HEK293 (cell line): ENCODE measurements at regions not wholly inside any gene's neighbourhood (a gene's known extent, or its start where the extent isn't known, plus 50 kb on each side); places are given as distances from the start of the nearest gene placed in this dataset.

Source experiments
- CTCF ChIA-PET: fragments of 350-600 bp; formaldehyde crosslinking; extraction: SDS; loops from one replicate; lab custom pipeline; 2021; ENCODE audit warnings: antibody characterized with exemption; lab: Yijun Ruan, JAX
- POLR2A ChIA-PET: fragments of 300-600 bp; formaldehyde crosslinking; extraction: SDS; loops from one replicate; lab custom pipeline; 2020; ENCODE audit warnings: antibody characterized with exemption, inconsistent platforms; lab: Yijun Ruan, JAX
- H3K27ac ChIP-seq: fragments of 200-500 bp; sonication (Bioruptor generic); 2 replicates; pipeline ENCODE4 v1.5.1; 2014; ENCODE audit warnings: low read depth, low read length, control low read depth, inconsistent platforms; ENCODE audit errors: extremely low read depth
- H3K36me3 ChIP-seq, 2 experiments: fragments of 200-500 bp in 1 of 2; sonication (Bioruptor generic) in 1 of 2; 1 replicate in 1 of 2; 2 replicates in 1 of 2; pipeline ENCODE4 v1.5.1; 2014 to 2017; ENCODE audit warnings: inconsistent platforms in 2 of 2, low read length in 2 of 2; ENCODE audit not compliant: control insufficient read depth in 2 of 2, insufficient read depth in 1 of 2
- H3K4me1 ChIP-seq: fragments of 200-500 bp; sonication (Bioruptor generic); 2 replicates; pipeline ENCODE4 v1.5.1; 2014; ENCODE audit warnings: mild to moderate bottlenecking, low read length, inconsistent platforms; ENCODE audit not compliant: control insufficient read depth, insufficient read depth
- H3K4me3 ChIP-seq: 2 replicates; pipeline ENCODE4 v1.5.1; 2011; ENCODE audit warnings: low read depth, mild to moderate bottlenecking, control low read depth, low read length, moderate library complexity
- H3K9me3 ChIP-seq: fragments of 200-500 bp; sonication (Bioruptor generic); 2 replicates; pipeline ENCODE4 v1.5.1; 2014; ENCODE audit warnings: low read depth, low read length, inconsistent platforms; ENCODE audit not compliant: control insufficient read depth, insufficient read depth
- AEBP2 ChIP-seq: fragments of 450-650 bp; formaldehyde crosslinking; IDR thresholded peaks from 2 replicates; pipeline ENCODE4 v1.5.1; 2016; ENCODE audit warnings: missing biosample characterization, missing genetic modification characterization, borderline replicate concordance
- HOXC10 ChIP-seq: sonication (generic); formaldehyde crosslinking; IDR thresholded peaks from 2 replicates; pipeline ENCODE4 v1.8.1; 2023; ENCODE audit warnings: mild to moderate bottlenecking, missing genetic modification reagents
- REPIN1 ChIP-seq: fragments of 450-650 bp; formaldehyde crosslinking; IDR thresholded peaks from 2 replicates; pipeline ENCODE4 v1.5.1; 2017; ENCODE audit warnings: missing biosample characterization, missing genetic modification characterization, low read depth
- ZEB2 ChIP-seq: fragments of 450-650 bp; formaldehyde crosslinking; IDR thresholded peaks from 2 replicates; pipeline ENCODE4 v1.5.1; 2016; ENCODE audit warnings: missing biosample characterization, missing genetic modification characterization
- ZNF148 ChIP-seq: fragments of 450-650 bp; formaldehyde crosslinking; IDR thresholded peaks from 2 replicates; pipeline ENCODE4 v1.5.0; 2017; ENCODE audit warnings: missing biosample characterization, missing genetic modification characterization, borderline replicate concordance
- ZNF169 ChIP-seq: fragments of 450-650 bp; formaldehyde crosslinking; IDR thresholded peaks from 2 replicates; pipeline ENCODE4 v1.5.1; 2016; ENCODE audit warnings: missing biosample characterization, missing genetic modification characterization
- ZNF174 ChIP-seq: fragments of 450-650 bp; formaldehyde crosslinking; IDR thresholded peaks from 2 replicates; pipeline ENCODE4 v1.5.0; 2017; ENCODE audit warnings: missing biosample characterization, mild to moderate bottlenecking, missing genetic modification characterization
- ZNF175 ChIP-seq: fragments of 450-650 bp; formaldehyde crosslinking; IDR thresholded peaks from 2 replicates; pipeline ENCODE4 v1.5.1; 2016; ENCODE audit warnings: missing biosample characterization, missing genetic modification characterization
- ZNF335 ChIP-seq: fragments of 450-650 bp; formaldehyde crosslinking; conservative IDR thresholded peaks from 2 replicates; pipeline ENCODE4 v1.5.1; 2016; ENCODE audit warnings: missing biosample characterization, missing genetic modification characterization
- ZNF571 ChIP-seq: fragments of 450-650 bp; formaldehyde crosslinking; IDR thresholded peaks from 2 replicates; pipeline ENCODE4 v1.5.0; 2017; ENCODE audit warnings: missing biosample characterization, missing genetic modification characterization
- ZNF785 ChIP-seq: fragments of 450-650 bp; formaldehyde crosslinking; IDR thresholded peaks from 2 replicates; pipeline ENCODE4 v1.5.1; 2016; ENCODE audit warnings: missing biosample characterization, missing genetic modification characterization
- ZNF830 ChIP-seq: fragments of 450-650 bp; IDR thresholded peaks from 2 replicates; pipeline ENCODE4 v1.5.0; 2018; ENCODE audit warnings: missing biosample characterization, missing genetic modification characterization, low read depth, mild to moderate bottlenecking, moderate library complexity
- ZSCAN16 ChIP-seq: fragments of 450-650 bp; formaldehyde crosslinking; IDR thresholded peaks from 2 replicates; pipeline ENCODE4 v1.5.1; 2016; ENCODE audit warnings: missing biosample characterization, missing genetic modification characterization
- ZSCAN5A ChIP-seq: fragments of 450-650 bp; formaldehyde crosslinking; IDR thresholded peaks from 2 replicates; pipeline ENCODE4 v1.5.1; 2016; ENCODE audit warnings: missing biosample characterization, missing genetic modification characterization
- TF ChIP-seq, protein P1 (sequence below): fragments of 450-650 bp; formaldehyde crosslinking; IDR thresholded peaks from 2 replicates; pipeline ENCODE4 v1.5.1; 2017; ENCODE audit warnings: missing biosample characterization, missing genetic modification characterization
- TF ChIP-seq, protein P2 (sequence below): fragments of 450-650 bp; formaldehyde crosslinking; IDR thresholded peaks from 2 replicates; pipeline ENCODE4; 2016; ENCODE audit warnings: missing biosample characterization, missing genetic modification characterization
- TF ChIP-seq, protein P3 (sequence below): fragments of 450-650 bp; formaldehyde crosslinking; IDR thresholded peaks from 2 replicates; pipeline ENCODE4 v1.5.1; 2017; ENCODE audit warnings: missing biosample characterization, missing genetic modification characterization
- TF ChIP-seq, protein P4 (sequence below): fragments of 450-650 bp; formaldehyde crosslinking; IDR thresholded peaks from 2 replicates; pipeline ENCODE4 v1.5.1; 2016; ENCODE audit warnings: missing biosample characterization, missing genetic modification characterization, borderline replicate concordance
- TF ChIP-seq, protein P5 (sequence below): fragments of 450-650 bp; formaldehyde crosslinking; IDR thresholded peaks from 2 replicates; pipeline ENCODE4 v1.5.1; 2016; ENCODE audit warnings: missing biosample characterization, missing genetic modification characterization

- TF ChIP-seq ZNF148 (no peak), HOXC10 (CRISPR knock-in tag) (no peak), ZNF174 (tag by site-specific recombination) (no peak)
These were observed 292.3 kb downstream of the MAN2A1 start (continued) for GRCh38 chr5:109981979-109982378.

- TF ChIP-seq ZNF175 (tag by site-specific recombination), result no peak
- TF ChIP-seq REPIN1 (tag by site-specific recombination), result no peak
- TF ChIP-seq ZNF830 (tag by site-specific recombination), result no peak
- no peak for TF ChIP-seq ZNF335 (tag by site-specific recombination)
- TF ChIP-seq, protein P1, sequence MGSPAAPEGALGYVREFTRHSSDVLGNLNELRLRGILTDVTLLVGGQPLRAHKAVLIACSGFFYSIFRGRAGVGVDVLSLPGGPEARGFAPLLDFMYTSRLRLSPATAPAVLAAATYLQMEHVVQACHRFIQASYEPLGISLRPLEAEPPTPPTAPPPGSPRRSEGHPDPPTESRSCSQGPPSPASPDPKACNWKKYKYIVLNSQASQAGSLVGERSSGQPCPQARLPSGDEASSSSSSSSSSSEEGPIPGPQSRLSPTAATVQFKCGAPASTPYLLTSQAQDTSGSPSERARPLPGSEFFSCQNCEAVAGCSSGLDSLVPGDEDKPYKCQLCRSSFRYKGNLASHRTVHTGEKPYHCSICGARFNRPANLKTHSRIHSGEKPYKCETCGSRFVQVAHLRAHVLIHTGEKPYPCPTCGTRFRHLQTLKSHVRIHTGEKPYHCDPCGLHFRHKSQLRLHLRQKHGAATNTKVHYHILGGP, result no peak
- TF ChIP-seq, protein P2, sequence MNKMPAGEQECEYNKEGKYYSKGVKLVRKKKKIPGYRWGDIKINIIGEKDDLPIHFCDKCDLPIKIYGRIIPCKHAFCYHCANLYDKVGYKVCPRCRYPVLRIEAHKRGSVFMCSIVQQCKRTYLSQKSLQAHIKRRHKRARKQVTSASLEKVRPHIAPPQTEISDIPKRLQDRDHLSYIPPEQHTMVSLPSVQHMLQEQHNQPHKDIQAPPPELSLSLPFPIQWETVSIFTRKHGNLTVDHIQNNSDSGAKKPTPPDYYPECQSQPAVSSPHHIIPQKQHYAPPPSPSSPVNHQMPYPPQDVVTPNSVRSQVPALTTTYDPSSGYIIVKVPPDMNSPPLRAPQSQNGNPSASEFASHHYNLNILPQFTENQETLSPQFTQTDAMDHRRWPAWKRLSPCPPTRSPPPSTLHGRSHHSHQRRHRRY (tag by site-specific recombination), result no peak
- TF ChIP-seq, protein P3, sequence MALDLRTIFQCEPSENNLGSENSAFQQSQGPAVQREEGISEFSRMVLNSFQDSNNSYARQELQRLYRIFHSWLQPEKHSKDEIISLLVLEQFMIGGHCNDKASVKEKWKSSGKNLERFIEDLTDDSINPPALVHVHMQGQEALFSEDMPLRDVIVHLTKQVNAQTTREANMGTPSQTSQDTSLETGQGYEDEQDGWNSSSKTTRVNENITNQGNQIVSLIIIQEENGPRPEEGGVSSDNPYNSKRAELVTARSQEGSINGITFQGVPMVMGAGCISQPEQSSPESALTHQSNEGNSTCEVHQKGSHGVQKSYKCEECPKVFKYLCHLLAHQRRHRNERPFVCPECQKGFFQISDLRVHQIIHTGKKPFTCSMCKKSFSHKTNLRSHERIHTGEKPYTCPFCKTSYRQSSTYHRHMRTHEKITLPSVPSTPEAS (tag by site-specific recombination), result no peak
- no peak for TF ChIP-seq AEBP2 (tag by site-specific recombination)
- TF ChIP-seq ZSCAN16 (tag by site-specific recombination), result no peak
- no peak for TF ChIP-seq ZEB2 (tag by site-specific recombination)
- TF ChIP-seq ZNF571, result no peak
- TF ChIP-seq, protein P4, sequence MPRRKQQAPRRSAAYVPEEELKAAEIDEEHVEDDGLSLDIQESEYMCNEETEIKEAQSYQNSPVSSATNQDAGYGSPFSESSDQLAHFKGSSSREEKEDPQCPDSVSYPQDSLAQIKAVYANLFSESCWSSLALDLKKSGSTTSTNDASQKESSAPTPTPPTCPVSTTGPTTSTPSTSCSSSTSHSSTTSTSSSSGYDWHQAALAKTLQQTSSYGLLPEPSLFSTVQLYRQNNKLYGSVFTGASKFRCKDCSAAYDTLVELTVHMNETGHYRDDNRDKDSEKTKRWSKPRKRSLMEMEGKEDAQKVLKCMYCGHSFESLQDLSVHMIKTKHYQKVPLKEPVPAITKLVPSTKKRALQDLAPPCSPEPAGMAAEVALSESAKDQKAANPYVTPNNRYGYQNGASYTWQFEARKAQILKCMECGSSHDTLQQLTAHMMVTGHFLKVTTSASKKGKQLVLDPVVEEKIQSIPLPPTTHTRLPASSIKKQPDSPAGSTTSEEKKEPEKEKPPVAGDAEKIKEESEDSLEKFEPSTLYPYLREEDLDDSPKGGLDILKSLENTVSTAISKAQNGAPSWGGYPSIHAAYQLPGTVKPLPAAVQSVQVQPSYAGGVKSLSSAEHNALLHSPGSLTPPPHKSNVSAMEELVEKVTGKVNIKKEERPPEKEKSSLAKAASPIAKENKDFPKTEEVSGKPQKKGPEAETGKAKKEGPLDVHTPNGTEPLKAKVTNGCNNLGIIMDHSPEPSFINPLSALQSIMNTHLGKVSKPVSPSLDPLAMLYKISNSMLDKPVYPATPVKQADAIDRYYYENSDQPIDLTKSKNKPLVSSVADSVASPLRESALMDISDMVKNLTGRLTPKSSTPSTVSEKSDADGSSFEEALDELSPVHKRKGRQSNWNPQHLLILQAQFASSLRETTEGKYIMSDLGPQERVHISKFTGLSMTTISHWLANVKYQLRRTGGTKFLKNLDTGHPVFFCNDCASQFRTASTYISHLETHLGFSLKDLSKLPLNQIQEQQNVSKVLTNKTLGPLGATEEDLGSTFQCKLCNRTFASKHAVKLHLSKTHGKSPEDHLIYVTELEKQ (tag by site-specific recombination), result no peak
- TF ChIP-seq, protein P5, sequence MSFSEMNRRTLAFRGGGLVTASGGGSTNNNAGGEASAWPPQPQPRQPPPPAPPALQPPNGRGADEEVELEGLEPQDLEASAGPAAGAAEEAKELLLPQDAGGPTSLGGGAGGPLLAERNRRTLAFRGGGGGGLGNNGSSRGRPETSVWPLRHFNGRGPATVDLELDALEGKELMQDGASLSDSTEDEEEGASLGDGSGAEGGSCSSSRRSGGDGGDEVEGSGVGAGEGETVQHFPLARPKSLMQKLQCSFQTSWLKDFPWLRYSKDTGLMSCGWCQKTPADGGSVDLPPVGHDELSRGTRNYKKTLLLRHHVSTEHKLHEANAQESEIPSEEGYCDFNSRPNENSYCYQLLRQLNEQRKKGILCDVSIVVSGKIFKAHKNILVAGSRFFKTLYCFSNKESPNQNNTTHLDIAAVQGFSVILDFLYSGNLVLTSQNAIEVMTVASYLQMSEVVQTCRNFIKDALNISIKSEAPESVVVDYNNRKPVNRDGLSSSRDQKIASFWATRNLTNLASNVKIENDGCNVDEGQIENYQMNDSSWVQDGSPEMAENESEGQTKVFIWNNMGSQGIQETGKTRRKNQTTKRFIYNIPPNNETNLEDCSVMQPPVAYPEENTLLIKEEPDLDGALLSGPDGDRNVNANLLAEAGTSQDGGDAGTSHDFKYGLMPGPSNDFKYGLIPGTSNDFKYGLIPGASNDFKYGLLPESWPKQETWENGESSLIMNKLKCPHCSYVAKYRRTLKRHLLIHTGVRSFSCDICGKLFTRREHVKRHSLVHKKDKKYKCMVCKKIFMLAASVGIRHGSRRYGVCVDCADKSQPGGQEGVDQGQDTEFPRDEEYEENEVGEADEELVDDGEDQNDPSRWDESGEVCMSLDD, result no peak
- TF ChIP-seq ZNF785, result no peak
- TF ChIP-seq ZSCAN5A, result no peak
- no peak for TF ChIP-seq ZNF169 (tag by site-specific recombination)
- H3K36me3 ChIP-seq, result no peaks in the 10 kb centered on the region
- no peak overlapping the region for H3K27ac ChIP-seq
- ChIA-PET POLR2A (no interaction called here), CTCF (interaction anchor here (0.6 kb wide), 1 partner anchor 268 kb away, joined by 3 read pairs; no protein-coding TSS in a partner anchor)
- no peaks in the 10 kb centered on the region for H3K9me3 ChIP-seq
- H3K4me1 ChIP-seq, result no peaks in the 10 kb centered on the region
- no peak overlapping the region for H3K4me3 ChIP-seq
These were observed 293.3 kb downstream of the MAN2A1 start for GRCh38 chr5:109982966-109983534.
